CD14-positive monocyte (primary cell): ENCODE measurements at regions not wholly inside any gene's neighbourhood (a gene's known extent, or its start where the extent isn't known, plus 50 kb on each side); places are given as distances from the start of the nearest gene placed in this dataset.

Experiments
- DNase-seq, 3 donors: peaks; one replicate each; pipeline ENCODE4 v3.0.0-alpha.2; 2011 to 2022
- H2AFZ ChIP-seq: 2 replicates; pipeline ENCODE4 v1.6.0; 2012; ENCODE audit warnings: mild to moderate bottlenecking, low read depth, low read length, inconsistent platforms; ENCODE audit not compliant: insufficient read depth, poor library complexity, severe bottlenecking
- H3K27ac ChIP-seq, 2 donors: 1 replicate in 1 of 2; 2 replicates in 1 of 2; pipeline ENCODE4 v1.5.1; 2012 to 2013; ENCODE audit warnings: low read length in 2 of 2, control low read depth in 1 of 2, inconsistent platforms in 1 of 2, low read depth in 1 of 2, mild to moderate bottlenecking in 1 of 2
- H3K27me3 ChIP-seq, 2 donors: one replicate each; pipeline versions ENCODE4 v1.6.0 to v1.6.1; 2011 to 2013; ENCODE audit warnings: low read length in 2 of 2; ENCODE audit not compliant: control insufficient read depth in 2 of 2, insufficient read depth in 2 of 2
- H3K36me3 ChIP-seq, 2 donors: replicated peaks in 1 of 2; 1 replicate in 1 of 2; 2 replicates in 1 of 2; pipeline versions ENCODE4 v1.5.1 to v1.6.1; 2012 to 2013; ENCODE audit warnings: low read length in 2 of 2, control low read depth in 1 of 2, inconsistent platforms in 1 of 2, mild to moderate bottlenecking in 1 of 2; ENCODE audit not compliant: insufficient read depth in 2 of 2, control insufficient read depth in 1 of 2
- H3K4me1 ChIP-seq, 2 donors: 1 replicate in 1 of 2; 2 replicates in 1 of 2; pipeline versions ENCODE4 v1.5.1 to v1.6.1; 2012 to 2013; ENCODE audit warnings: low read length in 2 of 2, control low read depth in 1 of 2, inconsistent platforms in 1 of 2, mild to moderate bottlenecking in 1 of 2, moderate library complexity in 1 of 2; ENCODE audit not compliant: insufficient read depth in 2 of 2, control insufficient read depth in 1 of 2
- H3K4me2 ChIP-seq: replicated peaks from 2 replicates; pipeline ENCODE3; 2012; ENCODE audit warnings: low read length, moderate library complexity, mild to moderate bottlenecking; ENCODE audit not compliant: poor library complexity, severe bottlenecking; ENCODE audit errors: extremely low read depth
- H3K4me3 ChIP-seq, 3 experiments: fragments of 200-600 bp in 1 of 3; sonication (generic) in 1 of 3; replicated peaks in 1 of 3; 1 replicate in 2 of 3; 2 replicates in 1 of 3; pipeline ENCODE4 v1.5.1; 2011 to 2013; ENCODE audit warnings: low read length in 3 of 3, mild to moderate bottlenecking in 3 of 3, control low read depth in 2 of 3, low read depth in 2 of 3, inconsistent platforms in 1 of 3, moderate library complexity in 1 of 3
- H3K79me2 ChIP-seq: 2 replicates; pipeline ENCODE4 v1.6.0; 2012; ENCODE audit warnings: mild to moderate bottlenecking, control low read depth, inconsistent platforms, low read length, moderate library complexity; ENCODE audit not compliant: insufficient read depth
- H3K9ac ChIP-seq: 2 replicates; pipeline ENCODE4 v1.6.0; 2017; ENCODE audit warnings: low read length, mild to moderate bottlenecking; ENCODE audit not compliant: insufficient read depth, poor library complexity, severe bottlenecking
- H3K9me3 ChIP-seq, 2 donors: replicated peaks in 1 of 2; 1 replicate in 1 of 2; 2 replicates in 1 of 2; pipeline versions ENCODE4 v1.5.1 to v1.6.1; 2012 to 2013; ENCODE audit warnings: low read length in 2 of 2, control low read depth in 1 of 2; ENCODE audit not compliant: control insufficient read depth in 1 of 2, insufficient read depth in 1 of 2
- H4K20me1 ChIP-seq: 2 replicates; pipeline ENCODE4 v1.6.0; 2012; ENCODE audit warnings: mild to moderate bottlenecking, low read length, control low read depth, moderate library complexity; ENCODE audit not compliant: insufficient read depth
- H3K27ac Mint-ChIP-seq, 7 donors: one replicate each; pipeline ENCODE4 v1.8.0; 2020; ENCODE audit warnings: mild to moderate bottlenecking in 7 of 7, mixed read lengths in 7 of 7, moderate library complexity in 6 of 7, inconsistent platforms in 2 of 7
- H3K27me3 Mint-ChIP-seq, 3 donors: one replicate each; pipeline ENCODE4 v1.8.0; 2021 to 2022; ENCODE audit warnings: low read depth in 3 of 3, mild to moderate bottlenecking in 3 of 3, mixed read lengths in 3 of 3, moderate library complexity in 3 of 3, inconsistent platforms in 1 of 3
- H3K36me3 Mint-ChIP-seq, 2 donors: one replicate each; pipeline ENCODE4 v1.8.0; 2020; ENCODE audit warnings: mixed read lengths in 2 of 2, inconsistent platforms in 1 of 2, mild to moderate bottlenecking in 1 of 2
- H3K4me1 Mint-ChIP-seq: one replicate; pipeline ENCODE4 v1.8.0; 2020; ENCODE audit warnings: mild to moderate bottlenecking, mixed read lengths
- H3K4me3 Mint-ChIP-seq, 2 donors: one replicate each; pipeline ENCODE4 v1.8.0; 2020; ENCODE audit warnings: mild to moderate bottlenecking in 2 of 2, mixed read lengths in 2 of 2, moderate library complexity in 1 of 2
- H3K9me3 Mint-ChIP-seq, 7 donors: one replicate each; pipeline ENCODE4 v1.8.0; 2020 to 2022; ENCODE audit warnings: mixed read lengths in 7 of 7, mild to moderate bottlenecking in 6 of 7, moderate library complexity in 6 of 7, inconsistent platforms in 2 of 7
- WGBS: methylation state at CpG from one replicate; pipeline ENCODE4 v1.1.5; 2013; ENCODE audit warnings: missing lambda C conversion rate; ENCODE audit not compliant: insufficient coverage; 5-methylcytosine and 5-hydroxymethylcytosine counted together
- intact Hi-C, 2 donors: fragments of 100-400 bp; cut with micrococcal nuclease; formaldehyde crosslinking; loops; one replicate each; pipeline versions ENCODE4 v1.15.0 to v1.15.1; 2023
- TF ChIP-seq, protein P1 (sequence below): fragments of 200-600 bp; IDR thresholded peaks from one replicate; pipeline ENCODE4 v1.8.0; 2022; ENCODE audit warnings: antibody characterized with exemption, mild to moderate bottlenecking

GRCh38 chr6:109236115-109237076 is 141.1 kb downstream of the CEP57L1 start:
- Histone ChIP-seq H2AFZ (peak overlapping the region; percentile 35), H3K27ac (peak overlapping the region; percentile 92 to 96), H3K9ac (peak overlapping the region; percentile 71), H3K4me3 (peak overlapping the region in 1 of 3 experiments; percentile 56), H3K4me2 (peak overlapping the region; percentile 64), H3K9me3 (no peaks in the 10 kb centered on the region), H3K4me1 (peaks cover 59 to 66% of the 10 kb centered on the region in 2 donors), H3K27me3 (no peaks in the 10 kb centered on the region), H4K20me1 (no peaks in the 10 kb centered on the region), H3K79me2 (no peaks in the 10 kb centered on the region), H3K36me3 (no peaks in the 10 kb centered on the region)
- intact Hi-C loops: loop anchor here in 1 of 2 donors (5.0 kb wide), 1 partner anchor 66 kb away; no protein-coding TSS in a partner anchor
- H3K36me3 Mint-ChIP-seq: peaks cover 4% of the 10 kb centered on the region in 2 donors
- DNase-seq: peak; percentile 27 to 88 (median 58)
- H3K4me1 Mint-ChIP-seq: peaks cover 59% of the 10 kb centered on the region
- H3K27ac Mint-ChIP-seq: peak overlapping the region; percentile 96 to 99 (median 99)
- WGBS: 36% methylated on average over 14 of the region's 18 CpGs
- peaks cover 0 to 2% (median 0%) of the 10 kb centered on the region in 3 donors for H3K27me3 Mint-ChIP-seq
- H3K4me3 Mint-ChIP-seq: peak overlapping the region; percentile 62 to 79
- H3K9me3 Mint-ChIP-seq: peaks cover 0 to 5% (median 0%) of the 10 kb centered on the region in 7 donors
- TF ChIP-seq, protein P1, sequence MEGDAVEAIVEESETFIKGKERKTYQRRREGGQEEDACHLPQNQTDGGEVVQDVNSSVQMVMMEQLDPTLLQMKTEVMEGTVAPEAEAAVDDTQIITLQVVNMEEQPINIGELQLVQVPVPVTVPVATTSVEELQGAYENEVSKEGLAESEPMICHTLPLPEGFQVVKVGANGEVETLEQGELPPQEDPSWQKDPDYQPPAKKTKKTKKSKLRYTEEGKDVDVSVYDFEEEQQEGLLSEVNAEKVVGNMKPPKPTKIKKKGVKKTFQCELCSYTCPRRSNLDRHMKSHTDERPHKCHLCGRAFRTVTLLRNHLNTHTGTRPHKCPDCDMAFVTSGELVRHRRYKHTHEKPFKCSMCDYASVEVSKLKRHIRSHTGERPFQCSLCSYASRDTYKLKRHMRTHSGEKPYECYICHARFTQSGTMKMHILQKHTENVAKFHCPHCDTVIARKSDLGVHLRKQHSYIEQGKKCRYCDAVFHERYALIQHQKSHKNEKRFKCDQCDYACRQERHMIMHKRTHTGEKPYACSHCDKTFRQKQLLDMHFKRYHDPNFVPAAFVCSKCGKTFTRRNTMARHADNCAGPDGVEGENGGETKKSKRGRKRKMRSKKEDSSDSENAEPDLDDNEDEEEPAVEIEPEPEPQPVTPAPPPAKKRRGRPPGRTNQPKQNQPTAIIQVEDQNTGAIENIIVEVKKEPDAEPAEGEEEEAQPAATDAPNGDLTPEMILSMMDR: no peak

GRCh38 chr6:109235481-109236038 is 140.3 kb downstream of the CEP57L1 start:
- Mint-ChIP-seq H3K27me3 (peaks cover 0 to 2% (median 0%) of the 10 kb centered on the region in 3 donors), H3K27ac (peak overlapping the region; percentile 96 to 99 (median 99)), H3K4me3 (no peak overlapping the region), H3K36me3 (peaks cover 4% of the 10 kb centered on the region in 2 donors), H3K9me3 (peaks cover 0 to 5% (median 0%) of the 10 kb centered on the region in 7 donors), H3K4me1 (peaks cover 53% of the 10 kb centered on the region)
- Histone ChIP-seq H3K27me3 (no peaks in the 10 kb centered on the region), H3K4me1 (peaks cover 52 to 58% of the 10 kb centered on the region in 2 donors), H3K79me2 (no peaks in the 10 kb centered on the region), H3K27ac (peak overlapping the region in 1 of 2 donors; percentile 96), H3K9ac (no peak overlapping the region), H3K4me3 (no peak overlapping the region), H4K20me1 (no peaks in the 10 kb centered on the region), H3K4me2 (no peak overlapping the region), H2AFZ (peak overlapping the region; percentile 35), H3K9me3 (no peaks in the 10 kb centered on the region), H3K36me3 (no peaks in the 10 kb centered on the region)
- WGBS: 67% methylated on average over 3 of the region's 3 CpGs
- peak; percentile 33 to 75 (median 41) for DNase-seq
- TF ChIP-seq, protein P1: no peak
- intact Hi-C loops: loop anchor here in 1 of 2 donors (5.0 kb wide), 1 partner anchor 67 kb away; no protein-coding TSS in a partner anchor
